ENCODE measurements at regions not wholly inside any gene's neighbourhood (a gene's known extent, or its start where the extent isn't known, plus 50 kb on each side); places are given as distances from the start of the nearest gene placed in this dataset.

DNA sequence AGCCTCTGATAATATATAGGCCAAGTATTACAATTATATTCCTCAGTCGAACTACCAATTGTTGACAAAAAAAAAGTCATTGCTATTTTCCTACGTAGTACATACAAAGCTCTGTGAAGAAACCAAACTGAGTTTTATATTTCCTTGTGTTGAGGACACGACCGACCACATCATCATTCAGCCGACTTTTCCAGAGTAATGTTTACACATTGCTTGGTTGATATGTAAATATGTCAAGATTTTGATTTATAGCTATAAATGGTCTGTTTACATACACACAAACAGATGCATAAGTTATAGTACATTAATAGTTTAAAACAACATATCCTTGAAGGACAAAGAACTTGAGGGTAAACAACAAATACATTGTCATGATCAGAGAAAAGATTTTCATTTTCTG is 121.5 kb downstream of the CRPPA start:
- Mint-ChIP-seq H3K4me3 (ENCODE audit: unreplicated experiment) (no peak overlapping the region), H3K27me3 (ENCODE audit: low read depth) (no peaks in the 10 kb centered on the region), H3K27ac (ENCODE audit: unreplicated experiment) (no peak overlapping the region), H3K9me3 (ENCODE audit: low read depth) (no peaks in the 10 kb centered on the region), H3K36me3 (ENCODE audit: low read depth) (no peaks in the 10 kb centered on the region), H3K4me1 (ENCODE audit: low read depth) (no peaks in the 10 kb centered on the region)
- TF ChIP-seq, protein P1, sequence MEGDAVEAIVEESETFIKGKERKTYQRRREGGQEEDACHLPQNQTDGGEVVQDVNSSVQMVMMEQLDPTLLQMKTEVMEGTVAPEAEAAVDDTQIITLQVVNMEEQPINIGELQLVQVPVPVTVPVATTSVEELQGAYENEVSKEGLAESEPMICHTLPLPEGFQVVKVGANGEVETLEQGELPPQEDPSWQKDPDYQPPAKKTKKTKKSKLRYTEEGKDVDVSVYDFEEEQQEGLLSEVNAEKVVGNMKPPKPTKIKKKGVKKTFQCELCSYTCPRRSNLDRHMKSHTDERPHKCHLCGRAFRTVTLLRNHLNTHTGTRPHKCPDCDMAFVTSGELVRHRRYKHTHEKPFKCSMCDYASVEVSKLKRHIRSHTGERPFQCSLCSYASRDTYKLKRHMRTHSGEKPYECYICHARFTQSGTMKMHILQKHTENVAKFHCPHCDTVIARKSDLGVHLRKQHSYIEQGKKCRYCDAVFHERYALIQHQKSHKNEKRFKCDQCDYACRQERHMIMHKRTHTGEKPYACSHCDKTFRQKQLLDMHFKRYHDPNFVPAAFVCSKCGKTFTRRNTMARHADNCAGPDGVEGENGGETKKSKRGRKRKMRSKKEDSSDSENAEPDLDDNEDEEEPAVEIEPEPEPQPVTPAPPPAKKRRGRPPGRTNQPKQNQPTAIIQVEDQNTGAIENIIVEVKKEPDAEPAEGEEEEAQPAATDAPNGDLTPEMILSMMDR (IDR thresholded peaks at IDR 0.05), result no peak
- no peak for DNase-seq (ENCODE audit: low spot score)

DNA sequence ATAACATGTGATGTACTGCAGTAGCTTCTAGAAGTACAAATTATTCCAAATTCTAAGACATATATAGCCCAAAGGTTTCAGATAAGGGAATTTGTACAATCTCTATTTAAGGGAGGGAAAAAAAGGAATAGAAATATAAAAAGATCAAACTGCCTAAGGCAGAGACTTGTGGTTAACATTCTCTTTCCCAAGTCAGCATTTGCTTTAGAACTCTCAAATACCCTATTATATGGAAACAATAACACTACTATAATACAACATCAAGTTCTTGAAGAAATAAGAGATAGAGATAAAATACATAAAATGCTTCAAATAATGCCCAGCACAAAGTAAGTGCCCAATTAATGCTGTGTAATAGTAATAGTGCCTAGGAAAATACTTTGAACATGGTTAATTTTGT is 123.1 kb downstream of the CRPPA start:
- no peaks in the 10 kb centered on the region for H3K36me3 Mint-ChIP-seq (ENCODE audit: low read depth)
- no peak overlapping the region for H3K27ac Mint-ChIP-seq (ENCODE audit: unreplicated experiment)
- H3K27me3 Mint-ChIP-seq (ENCODE audit: low read depth), result no peaks in the 10 kb centered on the region
- no peaks in the 10 kb centered on the region for H3K9me3 Mint-ChIP-seq (ENCODE audit: low read depth)
- H3K4me1 Mint-ChIP-seq (ENCODE audit: low read depth), result no peaks in the 10 kb centered on the region
- H3K4me3 Mint-ChIP-seq (ENCODE audit: unreplicated experiment), result no peak overlapping the region
- DNase-seq (ENCODE audit: low spot score), result no peak
- TF ChIP-seq, protein P1 (IDR thresholded peaks at IDR 0.05), result no peak

DNA sequence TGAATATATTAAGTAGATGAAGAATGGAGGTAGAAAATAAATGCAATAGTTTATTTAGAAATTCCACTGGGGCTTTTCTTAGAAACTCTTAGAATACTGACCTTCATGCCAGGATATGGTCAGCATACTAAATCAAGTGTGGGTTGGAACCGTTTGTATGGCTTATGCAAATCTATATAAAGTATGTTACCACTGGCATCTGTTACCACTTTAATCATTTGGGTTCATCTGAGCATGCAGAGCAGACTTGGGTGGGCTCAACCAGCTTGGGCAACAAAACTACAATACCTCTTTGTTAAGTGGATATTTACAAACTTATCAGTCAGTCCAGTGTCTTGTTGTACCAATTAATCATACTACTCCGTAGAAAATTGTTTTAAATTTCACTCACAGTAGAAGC is 125.8 kb downstream of the CRPPA start:
- Mint-ChIP-seq H3K27me3 (ENCODE audit: low read depth) (no peaks in the 10 kb centered on the region), H3K36me3 (ENCODE audit: low read depth) (no peaks in the 10 kb centered on the region), H3K27ac (ENCODE audit: unreplicated experiment) (no peak overlapping the region), H3K4me1 (ENCODE audit: low read depth) (no peaks in the 10 kb centered on the region), H3K9me3 (ENCODE audit: low read depth) (no peaks in the 10 kb centered on the region), H3K4me3 (ENCODE audit: unreplicated experiment) (no peak overlapping the region)
- TF ChIP-seq, protein P1 (IDR thresholded peaks at IDR 0.05), result no peak
- no peak for DNase-seq (ENCODE audit: low spot score)

DNA sequence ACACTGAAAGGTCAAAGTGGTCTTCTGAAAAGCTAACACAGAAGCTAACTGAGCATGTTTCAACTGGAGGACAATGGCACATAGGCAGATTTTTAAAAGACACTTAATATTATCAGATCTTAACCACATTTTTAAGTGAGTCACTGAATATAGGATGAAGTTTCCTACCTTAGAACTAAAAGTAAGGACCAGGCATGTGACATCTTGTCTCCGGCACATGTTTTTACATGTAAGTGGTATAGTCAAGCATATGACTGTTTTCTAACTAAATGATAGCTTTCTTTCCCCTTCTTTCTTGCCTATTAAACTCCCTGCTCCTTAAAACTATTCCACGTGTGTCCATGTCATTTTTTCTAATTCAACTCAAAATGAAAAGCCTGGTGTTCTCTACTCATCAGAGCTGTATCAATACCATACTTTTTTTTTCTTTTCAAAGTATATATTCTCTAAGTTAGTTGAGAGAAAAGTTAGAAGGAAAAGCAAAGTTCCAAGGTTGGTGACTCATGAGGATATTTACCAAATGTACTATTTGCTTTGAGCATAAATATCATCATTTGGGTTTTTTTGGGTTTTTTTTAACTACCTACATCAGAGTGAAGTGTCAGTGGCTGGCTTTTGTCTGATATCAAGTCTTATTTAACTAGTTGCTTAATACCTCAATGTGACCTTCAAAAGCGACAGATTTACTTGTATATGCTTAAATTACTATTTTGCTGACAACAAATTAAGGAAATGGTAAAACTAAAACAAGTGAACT is 127.5 kb downstream of the CRPPA start:
- no peaks in the 10 kb centered on the region for H3K27me3 Mint-ChIP-seq (ENCODE audit: low read depth)
- DNase-seq (ENCODE audit: low spot score), result no peak
- H3K9me3 Mint-ChIP-seq (ENCODE audit: low read depth), result peaks cover 6% of the 10 kb centered on the region
- H3K4me3 Mint-ChIP-seq (ENCODE audit: unreplicated experiment), result no peak overlapping the region
- H3K27ac Mint-ChIP-seq (ENCODE audit: unreplicated experiment), result no peak overlapping the region
- peaks cover 3% of the 10 kb centered on the region for H3K36me3 Mint-ChIP-seq (ENCODE audit: low read depth)
- H3K4me1 Mint-ChIP-seq (ENCODE audit: low read depth), result no peaks in the 10 kb centered on the region
- TF ChIP-seq, protein P1 (IDR thresholded peaks at IDR 0.05), result no peak

DNA sequence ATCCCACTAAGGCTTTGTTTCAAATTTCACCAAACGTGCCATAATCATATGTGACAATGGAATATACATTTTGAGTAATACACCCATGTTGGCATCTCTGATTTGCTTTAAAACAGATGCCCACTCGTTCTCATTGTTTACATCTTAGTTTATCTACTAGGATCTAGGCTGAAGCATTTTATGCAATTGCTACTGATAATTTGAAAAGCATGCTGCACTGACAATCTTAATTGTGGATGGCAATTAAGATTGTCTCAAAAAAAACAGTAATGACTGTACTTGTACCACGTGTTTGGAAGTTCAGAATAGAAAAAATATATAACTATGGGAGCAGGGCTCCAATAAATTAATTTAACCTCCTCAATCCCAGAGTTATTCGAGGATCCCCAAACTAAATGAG is 136.8 kb downstream of the CRPPA start:
- Mint-ChIP-seq H3K4me3 (ENCODE audit: unreplicated experiment) (no peak overlapping the region), H3K27ac (ENCODE audit: unreplicated experiment) (no peak overlapping the region), H3K9me3 (ENCODE audit: low read depth) (peaks cover 19% of the 10 kb centered on the region), H3K27me3 (ENCODE audit: low read depth) (no peaks in the 10 kb centered on the region), H3K4me1 (ENCODE audit: low read depth) (no peaks in the 10 kb centered on the region), H3K36me3 (ENCODE audit: low read depth) (peaks cover 8% of the 10 kb centered on the region)
- DNase-seq (ENCODE audit: low spot score), result no peak
- TF ChIP-seq, protein P1 (IDR thresholded peaks at IDR 0.05), result no peak

Measured in chondrocyte (in vitro differentiated cells).